GM19023 (cell line): ENCODE measurements at regions not wholly inside any gene's neighbourhood (a gene's known extent, or its start where the extent isn't known, plus 50 kb on each side); places are given as distances from the start of the nearest gene placed in this dataset.
"Not testable (repeated sequence)": the region's sequence is repeated elsewhere in the genome, so short reads cannot be mapped to it uniquely, and the experiment has no call there.

Source experiments
- ATAC-seq: cut with Tn5 transposase; IDR thresholded peaks from one replicate; pipeline ENCODE4 v1.9.1; 2021; ENCODE audit warnings: mild to moderate bottlenecking, moderate library complexity; ENCODE audit not compliant: unreplicated experiment

DNA sequence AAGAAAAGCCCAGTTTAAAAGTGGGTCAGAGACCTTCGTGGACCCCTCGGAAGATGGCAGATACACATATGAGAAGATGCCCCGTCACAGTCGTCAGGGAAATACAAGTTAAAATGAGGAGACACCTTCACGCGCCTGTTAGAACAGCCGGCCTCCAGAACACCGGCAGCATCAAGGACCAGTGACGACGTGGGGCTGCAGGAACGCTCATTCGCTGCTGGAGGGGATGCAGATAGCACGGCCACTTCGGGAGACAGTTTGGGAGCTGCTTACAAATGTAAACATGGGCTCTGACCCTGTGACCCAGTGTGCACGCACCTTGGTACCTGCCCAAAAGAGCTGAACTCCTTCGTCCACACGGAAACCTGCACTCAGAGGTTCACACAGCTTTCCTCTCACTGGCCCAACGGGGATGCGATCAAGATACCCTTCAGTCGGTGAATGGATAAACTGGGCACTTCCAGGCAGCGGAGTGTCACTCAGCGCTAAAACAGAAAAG, 83.7 kb upstream of the CTDP1 start:
- no peak for ATAC-seq

DNA sequence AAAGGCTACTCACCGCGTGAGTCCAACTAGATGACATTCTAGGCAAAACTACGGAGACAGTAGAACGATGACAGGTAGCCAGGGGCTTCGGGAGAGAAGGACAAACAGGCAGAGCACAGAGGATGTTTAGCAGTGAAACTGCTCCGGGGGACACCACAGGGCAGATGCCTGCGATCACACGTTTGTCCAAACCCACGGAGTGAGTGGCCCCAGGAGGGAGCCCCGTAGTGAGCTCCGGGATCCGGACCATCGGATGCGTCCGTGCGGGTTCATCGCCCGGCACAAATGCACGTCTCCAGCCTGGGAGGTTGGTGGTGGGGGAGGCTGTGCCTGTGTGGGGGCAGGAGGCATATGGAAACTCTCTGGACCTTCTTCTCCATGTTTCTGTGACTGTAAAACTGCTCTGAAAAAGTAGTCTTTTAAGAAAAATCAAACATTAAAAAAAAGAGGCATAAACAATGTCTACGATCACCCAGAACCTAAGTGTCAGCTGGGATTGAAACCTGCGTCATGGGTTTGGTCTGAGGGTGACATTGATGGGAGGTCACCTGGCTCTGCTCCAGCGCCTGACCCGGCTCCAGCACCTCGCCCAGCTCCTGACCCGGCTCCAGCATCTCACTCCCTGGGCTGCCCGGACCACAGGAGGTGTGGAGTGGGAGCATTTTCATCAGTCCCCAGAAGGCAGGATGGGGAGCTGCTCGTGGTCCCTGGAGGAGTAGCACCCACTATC, 83.0 kb upstream of the CTDP1 start:
- no peak for ATAC-seq

DNA sequence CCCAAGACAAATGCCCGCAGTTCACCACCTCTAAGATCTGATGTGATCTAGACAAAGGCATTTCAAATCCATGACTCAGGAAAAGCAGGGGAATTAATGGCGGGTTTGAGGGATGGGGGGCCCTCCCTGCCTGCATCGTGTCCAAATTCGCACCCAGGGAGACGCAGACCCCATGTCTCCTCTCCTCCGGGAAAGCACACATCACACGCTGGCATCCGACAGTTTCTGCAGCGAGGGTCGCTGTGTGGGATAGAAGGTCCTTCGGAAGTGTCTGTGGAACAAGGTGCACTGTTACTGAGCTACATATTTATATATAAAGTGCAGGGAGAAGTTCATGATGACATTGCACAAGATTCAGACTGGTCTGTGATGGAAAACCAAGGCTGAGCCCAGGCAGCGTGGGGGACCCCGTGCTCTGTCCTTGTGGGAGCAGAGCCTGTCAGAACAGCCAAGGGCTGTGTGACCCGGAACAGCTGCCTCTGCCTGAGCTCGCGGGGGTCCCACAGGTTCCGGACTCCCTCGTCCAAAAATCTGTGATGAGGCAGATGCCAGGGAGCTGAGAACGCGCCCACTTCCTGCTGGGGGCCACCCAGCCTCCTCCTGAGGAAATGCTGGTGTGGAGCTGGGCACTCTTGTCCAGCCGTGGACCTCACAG, 82.3 kb upstream of the CTDP1 start:
- no peak for ATAC-seq

DNA sequence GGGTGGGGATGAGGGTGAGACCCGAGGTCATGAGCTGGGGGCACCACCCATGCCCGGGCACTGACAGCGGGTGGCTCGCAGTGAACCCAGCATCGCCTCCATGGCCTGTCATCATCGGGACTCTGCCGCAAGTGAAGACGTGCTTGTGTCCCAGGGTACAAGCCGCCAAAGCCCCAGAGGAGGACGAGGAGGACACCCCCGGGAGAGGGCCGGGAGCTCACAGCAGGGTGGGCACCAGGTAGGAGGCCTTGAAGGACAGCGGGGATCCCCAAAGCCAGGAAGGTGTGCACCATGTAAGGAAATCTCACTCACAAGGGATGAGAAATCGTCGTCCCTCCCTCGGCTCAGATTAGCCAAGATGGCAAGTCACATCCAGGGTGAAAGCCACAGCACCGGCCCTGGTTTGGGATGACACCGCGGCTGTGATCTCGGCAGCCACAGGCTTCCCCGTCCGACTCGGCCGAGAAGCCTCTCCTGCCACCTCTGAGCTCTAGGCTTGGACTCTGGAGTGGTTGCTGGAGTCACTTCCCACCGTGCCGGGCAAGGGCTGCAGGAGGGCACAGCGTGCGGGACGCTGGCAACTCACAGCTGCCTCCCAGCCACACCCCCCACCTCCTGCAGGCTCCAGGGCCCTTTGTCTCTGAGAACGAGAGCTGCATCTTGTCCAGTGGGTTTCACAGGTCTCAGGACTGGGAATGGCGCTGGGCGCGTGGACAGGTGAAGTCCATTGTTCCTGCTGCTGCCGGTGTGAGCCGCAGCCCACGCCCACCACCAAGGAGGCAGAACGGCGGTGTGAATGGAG, 81.6 kb upstream of the CTDP1 start:
- ATAC-seq = no peak

GRCh38 chr18:79598633-79599175, 80.9 kb upstream of the CTDP1 start:
- ATAC-seq = no peak

GRCh38 chr18:79599441-79599931, 80.1 kb upstream of the CTDP1 start:
- ATAC-seq = no peak

DNA sequence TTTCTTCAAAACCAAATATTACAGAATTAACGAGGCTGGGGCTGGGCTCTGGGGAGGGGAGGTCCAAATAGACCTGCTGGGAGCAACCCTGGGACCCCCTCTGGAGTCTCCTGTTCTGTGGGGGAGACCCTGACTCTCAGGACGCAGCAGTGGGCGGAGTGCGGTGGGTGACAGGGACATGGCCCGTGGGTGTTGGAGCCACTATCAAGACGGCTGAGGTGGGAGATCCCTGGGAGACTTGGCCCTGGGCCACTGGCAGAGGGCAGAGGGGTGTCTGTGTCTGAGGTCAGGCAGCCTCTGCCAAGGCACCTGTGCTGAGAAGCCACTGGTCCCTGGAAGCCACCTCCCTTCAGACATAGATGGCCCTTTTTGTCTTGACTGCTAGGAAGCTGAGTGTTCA, 79.5 kb upstream of the CTDP1 start:
- no peak for ATAC-seq

- no peak for ATAC-seq
Measured at GRCh38 chr18:79600596-79600995, 79.0 kb upstream of the CTDP1 start.

DNA sequence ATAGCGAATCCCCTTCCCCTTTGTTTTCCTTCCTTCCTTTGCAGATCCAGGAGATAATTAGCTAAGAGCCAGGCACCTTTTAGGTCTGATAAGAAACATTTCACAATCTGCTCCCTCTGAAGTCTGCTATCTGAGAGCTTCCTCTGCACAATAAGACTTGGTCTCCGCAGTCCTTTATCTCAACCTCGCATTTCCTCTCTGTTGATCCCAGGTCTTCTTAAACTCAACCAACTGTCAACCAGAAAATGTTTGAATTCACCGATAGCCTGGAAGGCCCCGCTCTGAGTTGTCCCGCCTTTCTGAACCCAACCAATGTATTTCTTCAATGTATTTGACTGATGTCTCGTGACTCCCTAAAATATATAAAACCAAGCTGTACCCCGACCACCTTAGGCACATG, 78.4 kb upstream of the CTDP1 start:
- ATAC-seq = no peak

DNA sequence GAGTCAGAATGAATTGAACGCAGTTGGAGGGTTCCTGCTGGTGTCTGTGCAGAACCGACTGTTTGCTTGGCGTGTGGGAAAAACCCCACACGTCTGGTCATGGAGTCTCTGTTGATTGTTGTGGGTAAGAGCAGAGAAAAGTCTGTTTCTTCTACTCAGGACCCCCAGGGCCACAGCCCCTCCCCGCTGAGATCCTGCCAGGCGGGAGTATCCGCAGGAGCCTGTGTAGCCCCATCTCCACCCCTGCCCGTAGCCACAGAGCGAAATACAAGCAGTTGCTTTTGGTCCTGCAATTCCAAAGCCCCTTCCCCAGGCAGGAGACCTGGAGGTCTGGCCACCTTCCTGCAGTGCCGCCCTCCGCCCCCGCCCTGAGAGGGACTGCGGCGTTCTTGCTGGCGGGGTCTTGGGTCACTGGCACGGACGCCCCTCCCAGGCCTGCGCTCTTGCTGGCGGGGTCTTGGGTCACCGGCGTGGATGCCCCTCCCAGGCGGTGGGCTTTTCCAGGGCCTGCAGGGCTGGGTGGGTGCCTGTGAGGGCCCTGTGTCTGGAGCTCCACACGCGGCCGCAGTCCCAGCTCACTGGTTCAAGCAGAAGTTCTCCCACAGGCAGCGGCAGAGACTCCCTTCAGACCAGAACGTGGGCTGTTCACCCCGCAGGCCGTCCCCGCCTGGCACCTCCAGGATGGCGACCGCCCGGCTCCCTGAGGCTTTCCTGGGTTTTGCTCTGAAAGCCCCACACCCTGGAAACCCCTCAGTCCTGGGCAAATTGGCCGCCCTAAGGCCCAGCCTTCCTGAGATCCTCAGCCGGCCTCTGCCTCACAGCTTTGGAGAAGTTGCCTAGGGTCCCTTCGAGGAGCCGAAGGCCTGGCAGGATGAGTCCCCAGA, 76.0 kb upstream of the CTDP1 start:
- no peak for ATAC-seq

DNA sequence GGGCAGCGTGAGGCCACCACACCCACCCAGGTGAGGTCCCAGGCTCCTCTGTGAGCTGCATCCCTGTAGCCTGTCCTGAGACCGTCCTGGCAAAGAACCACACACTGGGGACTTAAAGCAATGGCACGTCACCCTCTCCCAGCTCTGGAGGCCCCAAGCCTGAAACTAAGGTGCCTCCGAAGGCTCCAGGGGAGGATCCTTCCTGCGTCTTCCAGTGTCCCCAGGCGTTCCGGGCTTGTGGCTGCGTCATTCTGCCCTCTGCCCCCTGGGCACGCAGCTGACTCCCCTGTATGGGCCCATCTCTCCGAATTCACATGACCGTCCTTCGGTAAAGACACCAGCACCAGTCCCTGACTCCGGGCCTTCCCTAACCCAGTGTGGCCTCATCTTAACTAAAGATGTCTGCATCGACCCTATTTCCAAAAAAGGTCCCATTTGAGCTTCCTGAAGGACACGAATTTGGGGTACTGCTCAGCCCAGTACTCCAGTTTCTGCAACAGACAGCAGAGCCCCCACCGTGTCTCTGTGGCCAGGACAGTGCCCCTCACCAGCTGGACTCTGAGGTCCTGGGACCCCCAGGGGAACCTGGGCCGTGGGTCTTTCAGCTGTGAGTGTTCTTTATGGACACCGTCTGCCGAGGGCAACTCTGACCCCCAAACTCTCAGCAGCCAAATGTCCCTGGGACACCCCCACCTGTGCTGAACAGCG, 75.2 kb upstream of the CTDP1 start:
- no peak for ATAC-seq

DNA sequence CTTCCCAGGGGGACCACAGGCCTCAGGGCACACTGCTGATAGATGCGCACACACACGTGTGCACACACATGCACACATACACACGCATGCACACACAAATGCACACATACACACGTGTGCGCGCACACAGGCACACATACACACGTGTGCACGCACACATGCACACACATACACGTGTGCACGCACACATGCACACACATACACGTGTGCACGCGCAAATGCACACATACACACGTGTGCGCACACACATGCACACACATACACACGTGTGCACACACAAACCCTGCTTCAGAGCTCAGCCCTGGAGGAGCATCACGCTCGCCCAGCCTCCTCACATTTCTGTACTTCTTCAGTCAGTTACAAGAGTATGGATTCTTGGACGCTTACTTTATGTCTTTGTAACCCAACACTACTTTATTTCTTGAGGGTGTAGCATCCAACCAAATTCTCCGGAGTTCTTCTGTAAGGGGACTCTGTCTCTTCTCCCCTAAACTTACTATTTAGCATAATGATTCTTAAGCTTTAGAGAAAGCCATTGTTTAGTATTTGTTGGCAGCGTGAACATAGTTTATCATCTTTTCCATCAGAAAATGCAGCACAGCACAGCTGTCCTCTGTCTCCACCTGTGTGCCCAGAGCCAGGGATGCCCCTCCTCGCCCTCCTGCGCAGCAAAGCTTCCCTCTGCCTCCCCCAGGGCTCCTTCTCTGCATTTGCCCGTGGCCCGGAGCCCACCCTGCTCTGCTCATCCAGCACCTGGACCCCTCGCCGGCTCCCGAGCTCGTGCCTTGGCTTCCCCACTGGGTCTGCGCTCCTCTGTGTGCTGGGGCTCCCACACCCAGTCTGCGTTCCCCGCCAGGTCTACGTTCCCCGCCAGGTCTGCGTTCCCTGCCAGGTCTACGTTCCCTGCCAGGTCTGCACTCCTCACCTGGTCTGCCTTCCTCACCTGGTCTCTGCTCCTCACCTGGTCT, 74.4 kb upstream of the CTDP1 start:
- no peak for ATAC-seq

DNA sequence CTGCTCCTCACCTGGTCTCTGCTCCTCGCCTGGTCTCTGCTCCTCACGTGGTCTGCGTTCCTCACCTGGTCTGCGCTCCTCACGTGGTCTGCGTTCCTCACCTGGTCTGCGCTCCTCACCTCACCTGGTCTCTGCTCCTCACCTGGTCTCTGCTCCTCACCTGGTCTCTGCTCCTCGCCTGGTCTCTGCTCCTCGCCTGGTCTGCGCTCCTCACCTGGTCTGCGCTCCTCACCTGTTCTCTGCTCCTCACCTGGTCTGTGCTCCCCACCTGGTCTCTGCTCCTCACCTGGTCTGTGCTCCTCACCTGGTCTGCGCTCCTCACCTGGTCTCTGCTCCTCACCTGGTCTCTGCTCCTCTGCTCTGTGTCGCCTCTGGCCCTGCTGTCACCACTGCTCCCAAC, 73.5 kb upstream of the CTDP1 start:
- ATAC-seq = not testable (repeated sequence)

DNA sequence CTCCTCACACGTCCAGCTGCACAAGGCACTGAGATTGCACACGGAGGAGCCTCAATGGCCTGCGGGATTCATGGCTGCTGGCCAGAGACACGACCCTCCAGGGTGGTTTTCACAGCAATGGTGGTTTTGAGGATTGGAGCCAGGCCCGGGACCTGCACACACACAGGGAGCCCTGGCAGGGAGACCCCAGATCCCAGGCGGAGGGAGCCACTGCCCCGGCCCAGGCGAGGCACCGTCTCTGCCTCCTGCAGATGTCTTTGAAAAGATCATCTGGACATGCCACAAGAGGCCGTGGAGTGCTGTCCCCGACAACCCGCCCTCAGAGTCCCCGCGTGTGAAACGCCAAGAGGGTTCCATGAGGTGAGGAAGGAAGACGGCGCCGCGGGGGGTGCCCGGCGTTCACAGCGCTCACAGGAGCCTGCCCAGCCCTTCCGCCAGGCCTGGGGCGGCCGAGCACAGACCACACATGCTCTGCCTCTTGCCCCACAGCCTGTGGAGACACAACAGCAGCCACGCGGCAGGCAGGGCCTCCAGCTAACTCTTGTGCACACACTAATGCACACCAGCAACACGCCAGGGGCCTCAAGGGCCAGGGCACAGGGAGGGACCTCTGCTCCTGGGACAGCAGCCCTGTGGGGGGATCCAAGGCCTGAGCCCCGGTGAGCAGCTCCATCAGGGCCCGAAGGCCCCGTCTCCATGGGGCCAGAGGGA, 72.8 kb upstream of the CTDP1 start:
- ATAC-seq = no peak

DNA sequence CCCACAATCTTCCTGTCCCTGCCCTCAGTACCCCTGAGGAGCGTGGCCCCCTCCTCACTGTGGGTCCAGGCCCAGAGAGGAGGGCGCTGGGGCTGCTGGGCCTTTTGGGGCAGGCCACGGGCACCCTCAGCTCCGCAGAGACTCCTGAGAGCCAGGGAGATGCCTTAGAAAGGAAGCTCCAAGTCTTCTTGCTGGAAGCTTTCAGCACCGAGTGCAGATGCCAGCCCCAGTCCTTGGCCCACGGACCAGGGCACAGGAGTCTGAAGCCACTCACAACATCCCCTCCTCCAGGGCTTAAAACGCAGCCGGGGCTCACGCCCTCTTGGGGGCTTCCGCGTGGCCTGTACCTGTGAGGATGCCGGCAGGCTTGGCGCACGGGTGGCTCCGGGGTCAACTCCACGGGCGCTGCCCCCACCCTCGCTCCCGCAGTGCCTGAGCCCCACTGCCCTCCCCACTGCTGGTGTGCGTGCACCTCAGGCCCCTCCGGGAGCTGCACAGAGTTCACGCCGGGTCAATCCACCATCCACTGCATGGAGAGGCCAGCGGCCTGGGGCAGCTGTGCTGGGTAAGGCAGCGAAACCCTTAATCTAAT, 72.1 kb upstream of the CTDP1 start:
- no peak for ATAC-seq

DNA sequence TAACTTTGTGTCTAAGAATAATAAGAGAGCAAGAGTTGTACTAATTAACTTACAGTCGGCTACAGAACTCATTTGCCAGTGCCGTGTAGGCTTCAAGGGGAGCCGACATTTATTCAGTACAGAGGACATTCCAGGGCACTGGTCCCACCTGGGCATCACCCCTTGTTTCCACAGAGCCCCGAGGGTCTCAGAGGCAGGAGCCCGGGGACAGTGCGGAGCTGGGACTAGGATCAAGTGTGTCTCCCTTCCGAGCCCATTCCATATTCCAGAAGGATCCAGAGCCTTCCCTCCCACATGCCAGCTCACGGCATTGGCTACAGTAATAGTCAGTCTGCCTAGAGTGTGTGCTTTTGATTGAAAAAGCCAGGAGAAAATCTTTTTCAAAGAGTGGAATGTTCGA, 71.5 kb upstream of the CTDP1 start:
- ATAC-seq = no peak

GRCh38 chr18:79608535-79608934, 71.1 kb upstream of the CTDP1 start:
- ATAC-seq = no peak
